AG09309 (cell line): ENCODE measurements at regions not wholly inside any gene's neighbourhood (a gene's known extent, or its start where the extent isn't known, plus 50 kb on each side); places are given as distances from the start of the nearest gene placed in this dataset.

ENCODE experiments used
- DNase-seq: peaks from one replicate; pipeline ENCODE4 v3.0.0-alpha.2; 2010; ENCODE audit warnings: low read depth
- H3K4me3 ChIP-seq: 2 replicates; pipeline ENCODE4 v1.5.1; 2011; ENCODE audit warnings: mild to moderate bottlenecking, low read depth, low read length, moderate library complexity; ENCODE audit not compliant: control insufficient read depth
- TF ChIP-seq, protein P1 (sequence below): IDR thresholded peaks from 2 replicates; pipeline ENCODE4 v1.5.1; 2011; ENCODE audit warnings: mild to moderate bottlenecking, low read depth, low read length, inconsistent platforms; ENCODE audit not compliant: insufficient read depth, control insufficient read depth; ENCODE audit errors: missing control alignments

DNA sequence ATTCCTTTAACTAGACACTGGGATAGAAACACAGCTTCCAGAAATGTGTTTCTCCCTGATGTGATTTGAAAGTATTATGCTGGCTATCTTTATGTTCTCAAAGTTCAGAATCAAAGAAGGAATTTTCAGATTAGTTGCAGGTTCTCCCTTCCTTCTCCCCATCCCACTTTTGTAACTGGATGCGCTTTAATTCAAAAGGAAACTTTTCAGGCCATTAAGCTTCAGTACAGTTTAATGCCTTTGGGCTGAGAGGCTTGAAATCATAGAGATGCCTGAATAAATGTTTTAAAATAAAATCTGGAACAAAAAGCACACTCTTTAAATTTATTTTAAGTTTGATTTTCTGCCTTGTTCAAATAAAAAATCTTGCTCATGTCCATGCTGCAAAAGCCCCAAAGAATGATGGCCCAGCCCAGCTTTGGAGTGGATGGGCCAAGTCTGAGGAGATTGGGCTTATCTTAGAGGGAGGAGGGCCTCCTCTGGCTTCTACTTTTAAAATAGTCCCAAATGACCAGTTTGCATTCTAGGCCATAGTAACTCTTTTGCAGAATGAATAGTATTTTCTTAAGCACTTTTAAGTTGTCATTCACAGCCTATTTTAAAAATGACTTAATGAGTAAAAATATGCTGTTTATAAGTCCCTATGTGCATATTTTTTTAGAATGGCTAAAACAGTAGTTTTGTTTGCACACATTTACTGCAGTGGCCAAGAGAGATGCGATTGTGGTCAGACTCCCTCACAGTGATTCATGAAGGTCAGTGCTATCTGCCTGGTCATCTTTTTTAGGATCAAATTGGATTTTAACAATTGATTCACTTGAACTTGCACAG is 129.2 kb downstream of the MTX2 start:
- H3K4me3 ChIP-seq, result no peak overlapping the region
- TF ChIP-seq, protein P1, sequence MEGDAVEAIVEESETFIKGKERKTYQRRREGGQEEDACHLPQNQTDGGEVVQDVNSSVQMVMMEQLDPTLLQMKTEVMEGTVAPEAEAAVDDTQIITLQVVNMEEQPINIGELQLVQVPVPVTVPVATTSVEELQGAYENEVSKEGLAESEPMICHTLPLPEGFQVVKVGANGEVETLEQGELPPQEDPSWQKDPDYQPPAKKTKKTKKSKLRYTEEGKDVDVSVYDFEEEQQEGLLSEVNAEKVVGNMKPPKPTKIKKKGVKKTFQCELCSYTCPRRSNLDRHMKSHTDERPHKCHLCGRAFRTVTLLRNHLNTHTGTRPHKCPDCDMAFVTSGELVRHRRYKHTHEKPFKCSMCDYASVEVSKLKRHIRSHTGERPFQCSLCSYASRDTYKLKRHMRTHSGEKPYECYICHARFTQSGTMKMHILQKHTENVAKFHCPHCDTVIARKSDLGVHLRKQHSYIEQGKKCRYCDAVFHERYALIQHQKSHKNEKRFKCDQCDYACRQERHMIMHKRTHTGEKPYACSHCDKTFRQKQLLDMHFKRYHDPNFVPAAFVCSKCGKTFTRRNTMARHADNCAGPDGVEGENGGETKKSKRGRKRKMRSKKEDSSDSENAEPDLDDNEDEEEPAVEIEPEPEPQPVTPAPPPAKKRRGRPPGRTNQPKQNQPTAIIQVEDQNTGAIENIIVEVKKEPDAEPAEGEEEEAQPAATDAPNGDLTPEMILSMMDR, result no peak

DNA sequence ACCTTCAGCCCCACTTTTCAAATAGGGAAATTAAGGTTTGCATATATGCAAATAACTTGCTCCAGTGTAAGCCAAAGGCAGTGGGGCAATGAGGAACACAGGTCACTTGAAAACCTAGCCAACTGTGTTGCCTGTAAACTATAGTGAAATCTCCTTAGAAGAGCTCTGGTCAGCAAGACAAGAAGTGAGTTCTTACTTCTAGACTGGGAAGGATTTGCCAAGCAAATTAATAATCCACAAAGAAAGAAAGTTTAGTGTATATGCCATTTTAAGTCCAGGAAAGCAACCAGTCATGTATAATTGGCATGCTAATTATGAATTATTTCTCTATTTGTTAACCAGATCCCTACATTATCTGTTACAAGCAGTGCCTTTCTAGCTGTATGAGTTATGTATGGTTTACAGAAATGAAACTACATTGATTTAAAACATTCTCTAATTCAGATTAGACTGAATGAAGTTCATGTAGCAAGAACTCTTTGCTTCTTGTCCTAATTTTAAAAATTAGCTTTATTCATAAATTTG is 129.9 kb downstream of the MTX2 start:
- TF ChIP-seq, protein P1, result no peak
- DNase-seq, result no peak
- no peak overlapping the region for H3K4me3 ChIP-seq

More for the DNA sequence above, 129.2 kb downstream of the MTX2 start:
- DNase-seq, result no peak

DNA sequence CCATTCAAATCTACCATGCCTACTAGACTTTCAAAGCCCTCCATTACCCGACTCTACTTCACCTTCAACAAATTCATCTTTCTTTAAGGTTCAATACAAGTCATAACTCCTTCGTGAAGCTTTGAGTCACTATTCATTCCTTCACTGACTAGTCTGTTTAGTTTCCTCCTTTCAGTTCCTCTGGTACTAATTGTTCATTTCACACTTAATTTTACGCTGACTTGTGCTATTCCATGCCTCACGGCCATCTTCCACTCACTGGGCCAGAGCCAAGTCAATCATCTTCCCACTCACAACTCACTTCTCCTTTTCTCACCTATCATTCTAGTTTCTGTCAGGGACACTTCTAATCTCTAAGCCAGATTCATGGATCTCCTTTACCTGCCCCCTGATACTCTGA is 136.2 kb downstream of the MTX2 start:
- no peak for DNase-seq
- H3K4me3 ChIP-seq, result no peak overlapping the region
- TF ChIP-seq, protein P1, result no peak

DNA sequence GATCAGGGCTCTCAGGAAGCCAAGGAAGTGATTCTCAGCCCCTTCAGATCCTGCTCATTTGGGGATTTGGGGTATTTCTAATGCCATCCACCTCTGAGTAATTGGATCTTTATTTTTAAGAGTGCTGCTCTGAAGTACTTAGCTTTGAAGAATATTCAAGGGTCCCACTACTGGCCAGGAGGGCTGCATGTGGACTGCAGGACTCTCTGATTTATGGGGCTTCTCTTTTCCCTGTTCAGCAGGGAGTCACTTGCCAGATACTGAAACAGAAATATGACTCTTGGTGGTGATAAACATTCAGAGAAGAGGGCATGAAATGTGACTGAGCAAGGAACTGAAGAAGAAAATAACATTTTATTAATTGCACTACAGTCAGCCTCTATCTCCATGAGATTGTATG is 138.5 kb downstream of the MTX2 start:
- TF ChIP-seq, protein P1, result no peak
- no peak for DNase-seq
- H3K4me3 ChIP-seq, result no peak overlapping the region

DNA sequence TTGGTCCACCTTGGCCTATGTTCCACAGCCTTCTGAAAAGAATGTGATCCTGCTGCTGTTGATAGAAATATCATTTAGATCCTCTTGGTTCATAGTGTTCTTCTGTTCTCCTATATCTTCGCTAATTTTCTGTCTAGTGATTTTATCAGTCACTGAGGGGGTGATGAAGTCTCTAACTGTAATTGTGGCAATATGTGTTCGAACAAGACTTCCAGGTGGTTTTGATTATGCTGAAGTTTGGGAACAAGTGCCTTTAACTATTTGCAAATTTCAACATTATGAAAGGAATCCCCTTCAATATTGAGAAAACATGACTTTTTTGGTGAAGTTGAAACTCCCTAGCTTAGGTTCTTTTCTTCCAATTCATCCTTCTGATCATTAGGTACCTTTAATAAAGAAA is 140.4 kb downstream of the MTX2 start:
- H3K4me3 ChIP-seq, result no peak overlapping the region
- TF ChIP-seq, protein P1, result no peak
- DNase-seq, result no peak

DNA sequence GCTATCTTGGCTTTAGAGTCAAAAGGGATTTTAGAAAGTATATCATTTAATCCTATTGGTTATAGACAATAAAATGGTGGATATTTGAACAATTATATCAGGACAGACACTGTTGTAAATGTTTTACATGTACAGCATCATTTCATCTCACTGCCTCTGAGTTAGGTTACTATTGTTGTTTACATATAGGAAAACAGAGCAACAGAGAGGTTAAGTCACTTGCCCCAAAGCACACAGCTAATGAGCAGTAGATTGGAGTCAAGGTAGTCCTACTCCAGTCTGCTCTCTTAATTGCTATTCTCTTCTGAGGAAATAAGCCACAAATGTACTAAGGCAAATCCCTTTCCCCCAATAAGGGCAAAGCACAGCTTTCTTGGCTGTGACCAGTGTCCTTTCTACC is 142.9 kb downstream of the MTX2 start:
- TF ChIP-seq, protein P1, result no peak
- H3K4me3 ChIP-seq, result no peak overlapping the region
- DNase-seq, result no peak
